ENCODE measurements at regions not wholly inside any gene's neighbourhood (a gene's known extent, or its start where the extent isn't known, plus 50 kb on each side); places are given as distances from the start of the nearest gene placed in this dataset.
"Not testable (repeated sequence)": the region's sequence is repeated elsewhere in the genome, so short reads cannot be mapped to it uniquely, and the experiment has no call there.

DNA sequence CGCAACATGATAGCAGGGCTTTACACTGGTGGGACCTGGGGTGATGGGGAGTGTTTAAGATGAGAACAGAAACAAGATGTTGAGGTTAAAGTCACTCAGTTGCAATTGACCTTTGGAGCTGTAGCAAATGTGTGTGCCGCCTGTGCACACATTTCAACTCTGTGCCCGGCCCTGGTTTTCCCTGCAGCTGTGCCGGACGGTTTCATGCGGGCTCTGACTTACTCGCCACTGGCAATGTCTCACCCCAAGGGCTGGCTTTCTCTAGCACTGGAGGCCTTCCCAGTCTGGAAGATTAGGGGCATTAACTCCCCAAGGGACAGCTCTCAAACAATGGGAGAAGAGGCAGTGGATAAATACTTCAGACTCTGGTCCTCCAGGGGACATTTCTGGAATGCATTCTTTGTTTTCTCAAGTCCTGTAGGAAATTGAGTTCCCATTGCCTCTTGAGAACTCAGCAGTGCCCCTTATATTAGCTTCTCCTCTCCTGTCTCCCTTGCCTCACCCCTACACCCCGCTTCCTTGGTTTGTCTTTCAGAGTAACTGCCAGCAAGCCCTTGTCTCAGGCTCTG lies 152.5 kb downstream of the EDEM1 start:
- H3K27me3 ChIP-seq (ENCODE audit: control insufficient read depth, insufficient read depth, low read length), result no peaks in the 10 kb centered on the region
- no peak overlapping the region for H3K4me3 ChIP-seq (ENCODE audit: low read length)
- H3K4me1 ChIP-seq (ENCODE audit: control insufficient read depth, insufficient read depth, low read length), result peaks cover 65% of the 10 kb centered on the region
- H3K36me3 ChIP-seq (ENCODE audit: control insufficient read depth, insufficient read depth, low read length), result no peaks in the 10 kb centered on the region
- no peak overlapping the region for H3K9ac ChIP-seq (ENCODE audit: low read length)
- no peaks in the 10 kb centered on the region for H3K9me3 ChIP-seq (ENCODE audit: control insufficient read depth, low read length)

DNA sequence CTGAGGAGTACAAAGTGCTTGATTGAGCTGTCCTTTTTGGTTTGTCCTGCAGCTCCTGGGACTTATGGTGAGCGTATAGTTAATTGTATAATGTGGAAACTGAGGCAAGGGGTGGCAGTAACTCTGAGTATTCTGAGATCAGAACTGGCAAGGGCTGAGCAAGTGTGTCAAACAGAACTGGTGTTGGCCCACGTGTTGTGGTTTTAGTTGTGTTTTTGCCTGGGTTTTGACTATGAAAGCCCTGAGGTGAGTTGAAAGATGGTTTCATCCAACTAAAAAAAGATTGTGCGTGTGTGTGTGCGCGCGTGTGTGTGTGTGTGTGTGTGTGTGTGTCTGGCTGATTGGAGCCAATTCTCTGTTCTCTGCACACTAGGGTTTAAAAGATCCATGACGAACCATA lies 154.1 kb downstream of the EDEM1 start:
- Histone ChIP-seq H3K9me3 (ENCODE audit: control insufficient read depth, low read length) (no peaks in the 10 kb centered on the region), H3K36me3 (ENCODE audit: control insufficient read depth, insufficient read depth, low read length) (no peaks in the 10 kb centered on the region), H3K4me1 (ENCODE audit: control insufficient read depth, insufficient read depth, low read length) (peaks cover 65% of the 10 kb centered on the region), H3K9ac (ENCODE audit: low read length) (no peak overlapping the region), H3K27me3 (ENCODE audit: control insufficient read depth, insufficient read depth, low read length) (no peaks in the 10 kb centered on the region), H3K4me3 (ENCODE audit: low read length) (no peak overlapping the region)

DNA sequence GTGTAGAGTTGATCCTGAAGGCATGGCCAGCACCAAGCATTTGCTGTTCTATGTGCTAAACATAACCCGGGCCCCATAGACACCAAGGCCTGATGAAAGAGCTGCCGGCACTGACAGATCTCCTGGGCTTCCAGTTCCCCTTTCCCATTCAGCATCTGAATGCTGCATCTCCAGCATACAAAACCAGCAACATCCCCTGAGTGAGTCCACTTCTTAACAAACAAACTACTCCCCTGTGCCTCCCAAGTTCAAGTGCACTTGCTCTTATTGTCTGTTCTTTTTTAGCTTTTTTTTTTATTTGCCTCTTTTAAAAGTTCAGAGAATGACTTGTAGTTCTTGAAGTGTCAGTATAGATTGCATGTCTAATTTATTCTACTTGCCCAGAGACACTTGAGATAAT lies 156.0 kb downstream of the EDEM1 start:
- H3K36me3 ChIP-seq (ENCODE audit: control insufficient read depth, insufficient read depth, low read length), result no peaks in the 10 kb centered on the region
- no peak overlapping the region for H3K9ac ChIP-seq (ENCODE audit: low read length)
- H3K4me1 ChIP-seq (ENCODE audit: control insufficient read depth, insufficient read depth, low read length), result peaks cover 65% of the 10 kb centered on the region
- no peak overlapping the region for H3K4me3 ChIP-seq (ENCODE audit: low read length)
- no peaks in the 10 kb centered on the region for H3K27me3 ChIP-seq (ENCODE audit: control insufficient read depth, insufficient read depth, low read length)
- H3K9me3 ChIP-seq (ENCODE audit: control insufficient read depth, low read length), result no peaks in the 10 kb centered on the region

DNA sequence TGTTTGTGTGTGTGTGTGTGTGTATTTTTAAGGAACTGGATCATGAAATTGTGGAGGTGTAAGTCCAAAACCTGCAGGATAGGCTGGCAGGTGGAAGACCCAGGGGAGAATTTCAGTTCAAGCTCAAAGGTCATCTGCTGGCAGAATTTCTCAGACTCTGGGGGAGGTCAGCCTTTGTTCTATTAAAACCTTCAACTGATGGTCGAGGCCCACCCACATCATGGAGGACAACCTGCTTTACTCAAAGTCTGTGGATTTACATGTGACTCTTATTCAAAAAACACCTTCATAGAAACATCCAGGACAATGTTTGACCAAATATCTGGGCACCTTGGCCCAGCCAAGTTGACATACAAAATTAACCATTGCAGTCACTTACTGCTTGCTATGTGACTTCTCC lies 157.2 kb downstream of the EDEM1 start:
- H3K9me3 ChIP-seq (ENCODE audit: control insufficient read depth, low read length), result no peaks in the 10 kb centered on the region
- peaks cover 59% of the 10 kb centered on the region for H3K4me1 ChIP-seq (ENCODE audit: control insufficient read depth, insufficient read depth, low read length)
- no peaks in the 10 kb centered on the region for H3K27me3 ChIP-seq (ENCODE audit: control insufficient read depth, insufficient read depth, low read length)
- no peak overlapping the region for H3K9ac ChIP-seq (ENCODE audit: low read length)
- H3K4me3 ChIP-seq (ENCODE audit: low read length), result no peak overlapping the region
- no peaks in the 10 kb centered on the region for H3K36me3 ChIP-seq (ENCODE audit: control insufficient read depth, insufficient read depth, low read length)

DNA sequence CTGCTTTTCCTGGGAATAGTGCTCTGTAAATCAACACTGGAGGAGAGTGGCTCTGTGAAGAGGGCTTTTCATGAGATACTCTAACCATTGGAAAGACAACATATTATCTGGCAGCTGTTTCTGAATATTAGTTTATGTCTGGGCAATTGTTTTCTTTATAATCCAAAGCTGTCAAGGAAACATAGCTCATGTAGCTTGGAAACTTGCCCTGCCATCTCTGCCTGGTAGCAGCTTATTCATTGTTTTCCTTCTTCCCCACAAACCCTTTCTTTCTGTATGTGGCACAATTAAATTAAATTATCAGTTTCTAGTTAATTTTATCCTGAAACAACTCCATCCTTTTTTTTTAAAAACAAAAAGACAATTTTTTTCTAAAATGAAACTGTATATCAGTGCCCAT lies 160.0 kb downstream of the EDEM1 start:
- Histone ChIP-seq H3K27me3 (ENCODE audit: control insufficient read depth, insufficient read depth, low read length) (no peaks in the 10 kb centered on the region), H3K36me3 (ENCODE audit: control insufficient read depth, insufficient read depth, low read length) (no peaks in the 10 kb centered on the region), H3K9ac (ENCODE audit: low read length) (no peak overlapping the region), H3K9me3 (ENCODE audit: control insufficient read depth, low read length) (no peaks in the 10 kb centered on the region), H3K4me3 (ENCODE audit: low read length) (no peak overlapping the region), H3K4me1 (ENCODE audit: control insufficient read depth, insufficient read depth, low read length) (peaks cover 34% of the 10 kb centered on the region)

DNA sequence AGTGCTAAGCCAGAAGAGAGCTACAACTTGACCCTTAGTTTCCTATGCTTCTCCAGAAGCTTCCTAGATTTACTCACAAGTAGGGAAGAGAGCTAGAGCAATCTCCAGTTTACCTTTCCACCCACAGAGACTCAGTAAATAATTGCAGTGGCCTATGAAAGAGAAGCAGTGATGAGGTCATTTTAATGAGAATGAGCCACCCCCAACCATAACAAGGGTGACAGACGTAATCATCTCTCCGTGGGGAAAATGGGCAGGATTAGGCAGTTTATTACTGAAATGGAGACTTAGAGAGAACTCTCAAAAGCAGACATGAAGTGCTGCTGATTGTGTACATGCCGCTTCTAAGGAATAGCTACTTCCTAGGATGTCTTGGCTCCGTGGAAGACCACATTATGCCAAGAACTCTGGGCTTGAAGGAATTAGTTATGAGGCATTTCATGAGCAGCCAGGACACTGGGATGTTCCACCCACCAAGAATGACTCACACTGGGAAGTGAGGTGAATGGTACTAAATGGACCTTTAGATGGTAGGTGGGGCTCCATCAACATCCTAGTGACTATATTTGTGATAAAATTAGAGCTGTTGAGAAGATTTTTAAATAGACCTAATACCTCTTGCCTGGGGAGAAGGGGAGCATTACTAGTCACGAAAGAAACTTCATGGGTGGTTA lies 160.9 kb downstream of the EDEM1 start:
- Histone ChIP-seq H3K27me3 (ENCODE audit: control insufficient read depth, insufficient read depth, low read length) (no peaks in the 10 kb centered on the region), H3K36me3 (ENCODE audit: control insufficient read depth, insufficient read depth, low read length) (no peaks in the 10 kb centered on the region), H3K4me3 (ENCODE audit: low read length) (no peak overlapping the region), H3K9ac (ENCODE audit: low read length) (no peak overlapping the region), H3K4me1 (ENCODE audit: control insufficient read depth, insufficient read depth, low read length) (peaks cover 25% of the 10 kb centered on the region), H3K9me3 (ENCODE audit: control insufficient read depth, low read length) (no peaks in the 10 kb centered on the region)

DNA sequence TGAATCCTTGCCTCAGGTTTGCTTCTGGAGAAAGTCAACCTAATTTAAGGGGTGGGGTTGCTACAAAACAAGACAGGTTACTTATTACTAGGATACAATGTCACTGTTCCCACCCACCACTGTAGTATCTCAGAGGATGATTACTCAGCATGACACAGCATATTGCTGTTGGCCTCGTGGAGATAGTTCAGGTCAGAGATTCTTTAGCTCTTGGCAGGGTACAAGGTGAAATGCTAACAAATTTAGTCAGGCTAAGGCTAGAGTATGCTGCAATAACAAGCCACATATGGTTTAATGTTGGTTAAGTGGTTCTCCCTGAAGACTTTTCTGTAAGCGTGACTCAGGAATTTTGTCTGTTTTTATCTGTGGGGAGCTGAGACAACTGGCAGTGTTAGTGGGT lies 161.8 kb downstream of the EDEM1 start:
- Histone ChIP-seq H3K4me1 (ENCODE audit: control insufficient read depth, insufficient read depth, low read length) (peaks cover 18% of the 10 kb centered on the region), H3K36me3 (ENCODE audit: control insufficient read depth, insufficient read depth, low read length) (no peaks in the 10 kb centered on the region), H3K4me3 (ENCODE audit: low read length) (no peak overlapping the region), H3K9me3 (ENCODE audit: control insufficient read depth, low read length) (no peaks in the 10 kb centered on the region), H3K27me3 (ENCODE audit: control insufficient read depth, insufficient read depth, low read length) (no peaks in the 10 kb centered on the region), H3K9ac (ENCODE audit: low read length) (no peak overlapping the region)

DNA sequence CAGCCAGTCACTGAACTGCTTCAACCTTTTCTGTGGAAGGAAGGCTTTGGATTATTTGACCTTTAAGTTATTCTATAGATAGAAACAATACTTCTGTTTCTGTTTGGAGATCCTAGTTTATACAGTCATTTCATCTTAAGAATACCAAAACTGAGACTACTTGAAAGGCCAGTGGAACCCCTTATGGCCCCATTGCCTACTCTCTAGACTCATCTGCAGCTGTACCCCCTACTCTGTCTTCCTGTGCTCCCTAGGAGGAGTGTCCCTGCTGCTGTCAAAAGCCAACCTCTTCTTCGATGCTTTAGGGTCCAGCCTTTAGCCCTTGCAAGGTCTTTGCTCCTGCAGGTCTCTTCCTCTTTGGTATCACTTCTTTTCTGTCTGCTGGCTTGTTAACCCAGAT lies 169.6 kb downstream of the EDEM1 start:
- no peak overlapping the region for H3K4me3 ChIP-seq (ENCODE audit: low read length)
- H3K4me1 ChIP-seq (ENCODE audit: control insufficient read depth, insufficient read depth, low read length), result no peaks in the 10 kb centered on the region
- no peaks in the 10 kb centered on the region for H3K27me3 ChIP-seq (ENCODE audit: control insufficient read depth, insufficient read depth, low read length)
- H3K9ac ChIP-seq (ENCODE audit: low read length), result no peak overlapping the region
- H3K9me3 ChIP-seq (ENCODE audit: control insufficient read depth, low read length), result no peaks in the 10 kb centered on the region
- H3K36me3 ChIP-seq (ENCODE audit: control insufficient read depth, insufficient read depth, low read length), result no peaks in the 10 kb centered on the region

DNA sequence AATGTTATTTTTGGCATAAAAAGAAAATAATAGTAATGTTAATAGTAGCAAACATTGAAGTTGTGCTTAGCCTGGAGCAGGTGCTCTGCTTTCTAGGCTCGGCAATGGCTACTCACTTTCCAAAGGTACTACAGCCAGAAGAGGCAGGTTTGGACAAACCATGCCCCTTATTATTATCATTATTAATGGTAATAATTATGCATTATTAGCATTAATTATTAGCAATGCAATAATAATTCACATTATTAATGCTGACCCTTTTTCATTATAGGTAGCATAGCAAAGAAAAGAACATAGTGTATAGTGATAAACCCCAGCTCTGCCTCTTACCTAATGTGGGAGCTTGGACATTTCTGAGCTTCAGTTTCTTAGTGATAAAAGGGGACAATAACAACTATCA lies 171.4 kb downstream of the EDEM1 start:
- Histone ChIP-seq H3K4me1 (ENCODE audit: control insufficient read depth, insufficient read depth, low read length) (no peaks in the 10 kb centered on the region), H3K4me3 (ENCODE audit: low read length) (no peak overlapping the region), H3K27me3 (ENCODE audit: control insufficient read depth, insufficient read depth, low read length) (no peaks in the 10 kb centered on the region), H3K36me3 (ENCODE audit: control insufficient read depth, insufficient read depth, low read length) (no peaks in the 10 kb centered on the region), H3K9ac (ENCODE audit: low read length) (no peak overlapping the region), H3K9me3 (ENCODE audit: control insufficient read depth, low read length) (no peaks in the 10 kb centered on the region)

DNA sequence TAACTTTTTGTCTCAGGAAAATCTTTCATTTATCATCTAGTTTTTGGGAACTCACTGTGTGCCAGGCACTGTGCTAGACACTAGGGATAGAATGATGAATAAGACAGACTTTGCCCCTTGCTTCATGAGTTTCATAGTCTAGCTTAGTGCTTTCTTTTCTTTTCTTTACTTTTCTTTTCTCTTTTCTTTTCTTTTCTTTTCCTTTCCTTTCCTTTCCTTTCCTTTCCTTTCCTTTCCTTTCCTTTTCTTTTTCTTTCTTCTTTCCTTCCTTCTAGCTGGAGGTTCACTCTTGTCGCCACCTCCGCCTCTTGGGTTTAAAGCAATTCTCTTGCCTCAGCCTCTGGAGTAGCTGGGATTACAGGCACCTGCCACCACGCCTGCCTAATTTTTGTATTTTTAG lies 172.9 kb downstream of the EDEM1 start:
- no peaks in the 10 kb centered on the region for H3K9me3 ChIP-seq (ENCODE audit: control insufficient read depth, low read length)
- H3K27me3 ChIP-seq (ENCODE audit: control insufficient read depth, insufficient read depth, low read length), result no peaks in the 10 kb centered on the region
- H3K9ac ChIP-seq (ENCODE audit: low read length), result no peak overlapping the region
- no peak overlapping the region for H3K4me3 ChIP-seq (ENCODE audit: low read length)
- peaks cover 1% of the 10 kb centered on the region for H3K4me1 ChIP-seq (ENCODE audit: control insufficient read depth, insufficient read depth, low read length)
- H3K36me3 ChIP-seq (ENCODE audit: control insufficient read depth, insufficient read depth, low read length), result no peaks in the 10 kb centered on the region

DNA sequence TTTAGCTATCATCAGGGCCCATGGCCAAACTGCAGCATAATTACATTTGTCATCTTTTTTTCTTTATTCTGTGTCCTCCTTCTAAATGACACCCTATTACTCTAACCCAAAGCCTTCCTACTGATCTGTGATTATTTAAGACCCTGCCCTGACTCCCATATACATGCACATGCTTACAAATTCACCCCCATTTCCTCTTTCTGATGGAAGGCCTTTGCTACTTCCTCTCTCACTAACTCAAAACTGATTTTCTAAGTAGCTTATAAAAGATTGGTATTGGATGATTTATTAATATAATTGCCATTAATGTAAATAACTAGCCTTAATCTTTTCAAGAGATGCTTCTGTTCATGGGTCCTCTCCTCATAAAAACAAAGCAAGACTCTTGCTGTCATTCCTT lies 179.2 kb downstream of the EDEM1 start:
- Histone ChIP-seq H3K4me1 (ENCODE audit: control insufficient read depth, insufficient read depth, low read length) (peaks cover 6% of the 10 kb centered on the region), H3K9ac (ENCODE audit: low read length) (no peak overlapping the region), H3K27me3 (ENCODE audit: control insufficient read depth, insufficient read depth, low read length) (no peaks in the 10 kb centered on the region), H3K9me3 (ENCODE audit: control insufficient read depth, low read length) (no peaks in the 10 kb centered on the region), H3K36me3 (ENCODE audit: control insufficient read depth, insufficient read depth, low read length) (no peaks in the 10 kb centered on the region), H3K4me3 (ENCODE audit: low read length) (no peak overlapping the region)

DNA sequence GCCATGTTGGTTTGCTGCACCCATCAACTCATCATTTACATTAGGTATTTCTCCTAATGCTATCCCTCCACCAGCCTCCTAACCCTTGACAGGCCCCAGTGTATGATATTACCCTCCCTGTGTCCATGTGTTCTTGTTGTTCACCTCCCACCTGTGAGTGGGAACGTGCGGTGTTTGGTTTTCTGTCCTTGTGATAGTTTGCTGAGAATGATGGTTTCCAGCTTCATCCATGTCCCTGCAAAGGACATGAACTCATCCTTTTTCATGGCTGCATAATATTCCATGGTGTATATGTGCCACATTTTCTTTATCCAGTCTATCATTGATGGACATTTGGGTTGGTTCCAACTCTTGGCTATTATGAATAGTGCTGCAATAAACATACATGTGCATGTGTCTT lies 184.0 kb downstream of the EDEM1 start:
- H3K9me3 ChIP-seq (ENCODE audit: control insufficient read depth, low read length); H3K4me1 ChIP-seq (ENCODE audit: control insufficient read depth, insufficient read depth, low read length); H3K27me3 ChIP-seq (ENCODE audit: control insufficient read depth, insufficient read depth, low read length); H3K36me3 ChIP-seq (ENCODE audit: control insufficient read depth, insufficient read depth, low read length); H3K4me3 ChIP-seq (ENCODE audit: low read length); H3K9ac ChIP-seq (ENCODE audit: low read length): not testable (repeated sequence)

DNA sequence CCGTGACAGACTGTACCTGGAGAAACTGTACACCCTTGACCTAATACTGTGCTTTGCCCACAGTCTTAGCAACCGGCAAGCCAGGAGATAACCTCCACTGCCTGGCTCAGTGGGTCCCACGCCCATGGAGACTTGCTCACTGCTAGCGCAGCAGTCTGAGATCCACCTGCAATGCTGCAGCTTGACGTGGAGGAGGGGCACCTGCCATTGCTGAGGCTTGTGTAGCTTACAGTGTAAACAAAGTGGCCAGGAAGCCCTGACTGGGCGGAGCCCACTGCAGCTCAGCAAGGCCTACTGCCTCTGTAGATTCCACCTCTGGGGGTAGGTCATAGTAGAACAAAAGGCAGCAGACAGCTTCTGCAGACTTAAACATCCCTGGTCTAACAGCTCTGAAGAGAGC lies 189.3 kb downstream of the EDEM1 start:
- Histone ChIP-seq H3K9me3 (ENCODE audit: control insufficient read depth, low read length) (no peaks in the 10 kb centered on the region), H3K4me1 (ENCODE audit: control insufficient read depth, insufficient read depth, low read length) (peaks cover 15% of the 10 kb centered on the region), H3K27me3 (ENCODE audit: control insufficient read depth, insufficient read depth, low read length) (no peaks in the 10 kb centered on the region), H3K4me3 (ENCODE audit: low read length) (no peak overlapping the region), H3K36me3 (ENCODE audit: control insufficient read depth, insufficient read depth, low read length) (no peaks in the 10 kb centered on the region), H3K9ac (ENCODE audit: low read length) (no peak overlapping the region)

All from mucosa of stomach (tissue), 1 donor.